ENCODE measurements at regions not wholly inside any gene's neighbourhood (a gene's known extent, or its start where the extent isn't known, plus 50 kb on each side); places are given as distances from the start of the nearest gene placed in this dataset.

DNA sequence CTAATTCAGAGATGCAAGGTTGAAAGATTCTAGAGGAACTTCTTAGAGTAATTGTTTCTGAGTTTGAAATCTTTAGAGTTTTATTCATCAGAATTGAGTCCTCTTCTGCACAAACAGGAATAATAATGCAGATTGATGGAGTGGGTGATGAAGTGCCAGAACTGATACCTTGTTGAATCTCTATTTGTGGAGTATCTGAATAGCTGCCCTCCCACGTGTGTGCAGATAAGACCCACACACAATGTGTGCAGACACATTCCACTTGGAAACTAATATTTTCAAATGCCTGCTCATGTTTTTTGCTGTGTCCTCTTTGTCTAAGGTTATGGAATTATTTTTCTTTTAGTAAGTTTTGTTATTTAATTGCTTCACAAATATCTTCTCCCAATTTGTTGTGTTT is 1167.8 kb upstream of the MAP3K7 start:
- no peak for TF ChIP-seq POLR2A (IDR thresholded peaks at IDR 0.05)
- TF ChIP-seq, protein P1, sequence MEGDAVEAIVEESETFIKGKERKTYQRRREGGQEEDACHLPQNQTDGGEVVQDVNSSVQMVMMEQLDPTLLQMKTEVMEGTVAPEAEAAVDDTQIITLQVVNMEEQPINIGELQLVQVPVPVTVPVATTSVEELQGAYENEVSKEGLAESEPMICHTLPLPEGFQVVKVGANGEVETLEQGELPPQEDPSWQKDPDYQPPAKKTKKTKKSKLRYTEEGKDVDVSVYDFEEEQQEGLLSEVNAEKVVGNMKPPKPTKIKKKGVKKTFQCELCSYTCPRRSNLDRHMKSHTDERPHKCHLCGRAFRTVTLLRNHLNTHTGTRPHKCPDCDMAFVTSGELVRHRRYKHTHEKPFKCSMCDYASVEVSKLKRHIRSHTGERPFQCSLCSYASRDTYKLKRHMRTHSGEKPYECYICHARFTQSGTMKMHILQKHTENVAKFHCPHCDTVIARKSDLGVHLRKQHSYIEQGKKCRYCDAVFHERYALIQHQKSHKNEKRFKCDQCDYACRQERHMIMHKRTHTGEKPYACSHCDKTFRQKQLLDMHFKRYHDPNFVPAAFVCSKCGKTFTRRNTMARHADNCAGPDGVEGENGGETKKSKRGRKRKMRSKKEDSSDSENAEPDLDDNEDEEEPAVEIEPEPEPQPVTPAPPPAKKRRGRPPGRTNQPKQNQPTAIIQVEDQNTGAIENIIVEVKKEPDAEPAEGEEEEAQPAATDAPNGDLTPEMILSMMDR (IDR thresholded peaks at IDR 0.05), result no peak

All from body of pancreas (tissue), 4 donors.